HG02571 (cell line): ENCODE measurements at regions not wholly inside any gene's neighbourhood (a gene's known extent, or its start where the extent isn't known, plus 50 kb on each side); places are given as distances from the start of the nearest gene placed in this dataset.
"Not testable (repeated sequence)": the region's sequence is repeated elsewhere in the genome, so short reads cannot be mapped to it uniquely, and the experiment has no call there.

Experiments used
- ATAC-seq: cut with Tn5 transposase; IDR thresholded peaks from one replicate; pipeline ENCODE4 v1.9.1; 2021; ENCODE audit warnings: mild to moderate bottlenecking, moderate library complexity; ENCODE audit not compliant: unreplicated experiment

DNA sequence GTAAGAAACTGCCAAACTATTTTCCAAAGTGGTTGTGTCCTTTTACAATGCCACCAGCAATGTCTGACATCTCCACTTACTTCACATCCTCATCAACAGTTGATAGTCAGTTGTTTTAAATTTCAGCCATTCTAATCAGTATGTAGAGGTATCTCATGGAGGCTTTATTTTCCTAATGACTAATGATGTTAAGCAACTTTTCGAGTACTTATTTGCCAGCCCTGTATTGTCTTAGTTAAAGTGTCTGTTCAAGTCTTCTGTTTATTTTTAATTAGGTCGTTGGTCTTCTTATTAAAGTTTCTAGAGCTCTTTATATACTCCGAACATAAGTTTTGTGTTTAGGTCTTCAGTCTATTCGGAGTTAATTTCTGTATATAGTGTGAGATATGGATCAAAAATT, 54.9 kb upstream of the NBPF12 start:
- not testable (repeated sequence) for ATAC-seq

DNA sequence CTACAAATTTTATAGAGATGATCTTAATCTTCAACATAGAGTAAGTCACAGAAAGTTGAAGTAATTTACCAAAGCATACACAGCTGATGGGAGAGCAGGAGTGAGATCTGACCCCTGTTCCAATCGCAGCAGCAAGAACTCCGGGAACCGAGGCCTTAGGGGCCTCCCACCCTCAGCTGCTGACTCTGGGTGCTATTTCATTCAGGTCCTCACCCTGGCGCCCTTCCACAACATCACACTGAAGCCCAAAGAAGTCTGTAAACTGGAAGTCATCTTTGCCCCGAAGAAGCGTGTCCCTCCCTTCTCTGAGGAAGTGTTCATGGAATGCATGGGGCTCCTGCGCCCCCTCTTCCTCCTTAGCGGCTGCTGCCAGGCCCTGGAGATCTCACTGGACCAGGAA, 57.0 kb upstream of the NBPF12 start:
- ATAC-seq: not testable (repeated sequence)

DNA sequence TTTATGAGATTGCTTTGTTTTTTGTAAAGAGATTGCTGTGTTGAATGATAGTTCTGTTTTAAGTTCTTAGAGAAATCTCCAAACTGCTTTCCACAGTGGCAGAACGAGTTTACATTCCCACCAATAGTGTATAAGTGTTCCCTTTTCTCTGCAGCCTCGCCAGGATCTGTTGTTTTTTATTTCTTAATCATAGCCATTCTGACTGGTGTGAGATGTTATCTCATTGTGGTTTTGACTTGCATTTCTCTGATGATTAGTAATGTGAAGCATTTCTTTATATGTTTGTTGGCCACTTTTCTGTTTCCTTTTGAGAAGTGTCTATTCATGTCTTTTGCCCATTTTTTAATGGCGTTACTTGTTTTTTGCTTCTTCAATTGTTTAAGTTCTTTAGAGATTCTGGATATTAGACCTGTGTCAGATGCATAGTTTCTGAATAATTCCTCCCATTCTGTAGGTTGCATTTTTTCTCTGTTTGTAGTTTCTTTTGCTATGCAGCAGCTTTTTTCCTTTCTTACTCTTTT, 74.3 kb upstream of the NBPF12 start:
- not testable (repeated sequence) for ATAC-seq

DNA sequence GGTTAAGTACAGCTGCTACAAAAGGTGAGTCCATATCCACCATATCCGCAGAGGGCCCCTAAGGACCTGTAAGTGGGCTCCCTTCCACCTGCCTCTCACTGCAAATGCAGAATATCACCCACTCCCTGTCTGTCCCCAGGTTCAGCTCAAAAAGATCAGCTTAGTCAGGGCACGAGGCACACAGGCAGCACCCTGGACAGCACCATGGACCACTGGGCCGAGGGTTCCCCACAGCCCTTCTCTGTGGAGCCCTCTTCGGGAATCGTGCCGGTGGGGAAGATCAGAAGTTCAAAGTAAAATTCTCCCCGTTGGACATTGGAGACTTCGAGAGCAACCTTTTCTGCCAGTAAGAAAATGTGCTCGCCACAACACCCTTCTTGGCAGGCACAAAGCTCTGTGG, 85.0 kb upstream of the NBPF12 start:
- not testable (repeated sequence) for ATAC-seq

- ATAC-seq: not testable (repeated sequence)
Measured at GRCh38 chr1:146850352-146850889, 87.7 kb upstream of the NBPF12 start.

- ATAC-seq: not testable (repeated sequence)
Measured at GRCh38 chr1:146838725-146839124, 99.4 kb upstream of the NBPF12 start.

GRCh38 chr1:146826957-146827356, 111.2 kb upstream of the NBPF12 start:
- ATAC-seq: not testable (repeated sequence)

DNA sequence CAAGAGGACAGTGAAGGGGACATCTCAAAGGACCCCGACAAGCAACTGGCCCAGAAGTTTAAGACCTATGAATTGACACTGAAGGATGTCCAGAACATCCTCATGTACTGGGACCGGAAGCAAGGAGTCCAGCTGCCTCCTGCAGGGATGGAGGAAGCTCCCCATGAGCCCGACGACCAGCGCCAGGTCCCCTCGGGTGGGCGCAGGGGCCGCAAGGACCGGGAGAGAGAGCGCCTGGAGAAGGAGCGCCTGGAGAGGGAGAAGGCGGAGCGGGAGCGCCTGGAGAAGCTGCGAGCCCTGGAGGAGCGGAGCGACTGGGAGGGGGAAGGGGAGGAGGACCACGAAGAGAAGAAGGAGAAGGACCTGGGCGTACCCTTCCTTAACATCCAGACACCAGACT, 143.9 kb upstream of the NBPF12 start:
- ATAC-seq: not testable (repeated sequence)

DNA sequence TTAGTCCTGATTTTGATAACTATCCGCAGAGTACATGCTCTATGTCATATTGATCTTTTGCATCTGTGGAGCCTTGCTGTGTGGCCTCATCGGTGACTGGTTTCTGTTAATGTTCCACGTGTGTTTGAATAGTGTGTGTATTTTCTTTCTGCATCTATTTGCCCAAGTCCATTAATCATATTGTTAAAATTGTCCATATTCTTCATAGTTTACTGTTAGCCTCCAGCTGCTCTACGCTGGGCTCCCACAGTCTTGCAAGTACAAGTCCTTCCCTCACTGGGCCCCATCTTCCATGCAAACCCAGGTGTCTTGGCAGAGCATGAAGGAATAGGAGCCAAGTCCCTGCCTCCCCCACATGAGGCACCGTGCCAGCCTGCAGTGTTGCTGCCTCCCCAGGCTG, 145.4 kb upstream of the NBPF12 start:
- not testable (repeated sequence) for ATAC-seq

DNA sequence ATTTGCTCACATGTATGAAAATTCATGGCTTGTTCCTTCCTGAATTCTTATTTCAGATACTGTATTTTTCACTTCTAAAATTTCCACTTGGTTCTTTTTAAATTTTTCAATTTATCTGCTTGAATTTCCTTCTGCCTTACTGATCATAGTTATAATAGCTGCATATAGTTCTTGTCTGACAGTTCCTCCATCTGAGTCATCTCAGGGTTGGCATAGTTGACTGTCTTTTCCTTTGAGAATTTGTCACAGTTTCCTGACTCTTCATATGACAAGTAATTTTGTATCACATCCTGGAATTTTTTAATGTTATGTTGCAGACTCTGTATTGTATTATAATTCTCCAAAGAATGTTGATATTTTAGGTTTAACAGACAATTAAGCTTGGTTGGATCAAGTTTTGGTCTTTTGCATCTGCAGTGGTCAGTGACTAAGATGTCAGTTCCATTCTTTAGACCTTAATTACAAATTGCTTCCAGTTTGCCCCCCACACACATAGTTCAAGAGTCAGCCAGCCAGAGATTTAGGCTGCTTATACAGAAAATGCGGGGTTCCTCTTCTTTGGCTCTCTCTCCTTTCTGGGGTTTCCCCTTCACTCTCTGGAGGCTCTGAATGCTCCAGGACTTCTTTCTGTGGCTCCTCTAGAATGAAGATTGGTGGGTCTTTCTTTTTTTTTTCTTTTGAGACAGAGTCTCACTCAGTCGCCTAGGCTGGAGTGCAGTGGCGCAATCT, 153.7 kb upstream of the NBPF12 start:
- not testable (repeated sequence) for ATAC-seq

DNA sequence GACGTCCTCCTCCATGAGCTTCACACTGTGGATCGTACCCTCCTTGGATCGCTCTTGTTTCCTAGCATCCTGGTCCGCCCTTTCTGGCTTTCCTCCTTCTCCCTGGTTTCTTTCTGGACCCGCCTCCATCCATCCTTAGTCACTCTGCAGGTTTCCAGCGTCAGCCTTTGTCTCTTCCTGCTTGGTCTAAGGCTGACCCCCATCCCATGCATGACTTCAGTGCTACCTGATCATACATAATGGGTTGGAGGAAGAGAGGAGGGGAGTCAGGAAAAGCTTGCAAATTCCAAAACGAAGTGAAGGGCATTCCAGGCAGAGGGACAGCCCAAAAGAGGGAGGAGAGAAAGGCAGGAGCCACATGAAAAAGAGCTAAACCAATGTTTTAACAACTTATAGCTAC, 156.9 kb upstream of the NBPF12 start:
- not testable (repeated sequence) for ATAC-seq

- ATAC-seq: not testable (repeated sequence)
Measured at GRCh38 chr1:146777826-146778602, 160.1 kb upstream of the NBPF12 start.

- ATAC-seq: not testable (repeated sequence)
Measured at GRCh38 chr1:146774988-146775387, 163.1 kb upstream of the NBPF12 start.

DNA sequence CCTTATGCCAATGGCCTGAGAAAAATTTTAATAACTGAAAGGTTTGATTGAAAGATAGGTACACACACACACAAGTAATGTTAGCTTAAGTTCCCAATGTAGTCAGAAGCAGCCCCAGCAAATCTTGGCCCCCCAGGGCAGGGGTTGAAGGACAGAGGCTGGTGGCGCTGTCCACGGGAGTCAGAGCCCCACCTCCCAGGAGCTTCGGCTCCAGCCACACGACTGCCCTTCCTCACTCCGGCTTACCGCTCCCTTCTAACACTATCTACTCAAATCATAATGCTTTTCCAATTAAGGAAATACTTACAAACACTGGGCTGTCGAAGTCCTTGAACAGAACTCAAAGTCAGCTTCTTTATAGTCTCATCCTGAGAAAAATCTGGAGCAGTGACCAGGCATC, 163.9 kb upstream of the NBPF12 start:
- ATAC-seq: not testable (repeated sequence)

GRCh38 chr1:146771409-146771808, 166.7 kb upstream of the NBPF12 start:
- ATAC-seq: not testable (repeated sequence)

GRCh38 chr1:146770998-146771397, 167.1 kb upstream of the NBPF12 start:
- ATAC-seq: not testable (repeated sequence)

- ATAC-seq: not testable (repeated sequence)
Measured at GRCh38 chr1:146763234-146763633, 174.9 kb upstream of the NBPF12 start.

- ATAC-seq: not testable (repeated sequence)
Measured at GRCh38 chr1:146756858-146757257, 181.3 kb upstream of the NBPF12 start.

DNA sequence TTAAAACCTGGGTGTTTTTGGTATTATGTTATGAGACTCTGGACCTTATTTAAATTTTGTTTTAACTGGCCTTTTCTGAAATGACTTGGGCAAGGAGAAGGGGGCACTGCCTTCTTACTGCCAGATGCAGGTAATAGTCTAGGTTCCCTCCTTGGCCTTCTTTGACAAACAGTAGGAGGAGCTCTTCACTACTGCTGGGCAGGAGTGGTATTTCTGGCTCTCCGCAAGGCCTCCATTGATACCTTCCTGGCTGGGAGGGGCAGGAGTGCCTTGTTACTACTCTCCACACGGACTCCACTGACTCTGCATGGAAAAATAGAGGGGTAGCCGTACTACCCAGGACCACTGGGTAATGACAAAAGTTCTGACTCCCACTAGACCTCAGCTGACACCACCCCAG, 189.4 kb upstream of the NBPF12 start:
- not testable (repeated sequence) for ATAC-seq

DNA sequence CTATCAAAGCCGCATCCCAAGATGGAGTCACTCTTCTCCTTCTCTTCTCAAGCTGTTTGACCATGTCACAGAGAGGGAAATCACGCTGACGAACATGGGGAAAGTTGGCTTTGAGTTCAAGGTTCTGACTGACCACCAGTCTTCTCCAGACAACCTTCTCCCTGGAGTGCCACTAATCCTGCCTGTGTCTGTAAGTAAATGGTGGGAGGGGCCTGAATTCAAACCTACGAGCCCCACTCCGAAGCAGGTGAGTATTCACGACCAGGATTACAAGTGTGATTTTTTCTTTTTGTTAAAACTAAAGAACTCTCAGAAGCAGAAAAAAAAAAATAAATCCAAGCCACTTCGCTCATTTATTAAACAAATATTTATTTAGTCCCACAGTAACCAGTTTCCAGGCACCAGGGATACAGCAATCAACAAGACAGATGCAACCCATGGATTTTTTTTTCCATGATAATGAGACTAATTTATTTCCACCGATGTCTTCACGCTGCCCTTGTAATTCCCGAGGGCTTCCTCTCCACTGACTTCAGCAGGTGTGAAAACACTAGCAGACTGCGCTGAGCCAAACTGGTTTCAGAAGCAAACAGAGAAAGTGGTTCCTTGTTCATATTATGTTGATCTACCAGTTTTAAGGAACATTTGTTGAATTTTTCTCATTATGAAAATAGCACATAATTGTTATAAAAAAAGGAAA, 206.0 kb upstream of the NBPF12 start:
- not testable (repeated sequence) for ATAC-seq
